Adrenal gland (tissue), 9 donors: ENCODE measurements at regions not wholly inside any gene's neighbourhood (a gene's known extent, or its start where the extent isn't known, plus 50 kb on each side); places are given as distances from the start of the nearest gene placed in this dataset.
A peak's percentile ranks its signal among the peaks of the same experiment; 100 is the strongest.
"Not testable (repeated sequence)": the region's sequence is repeated elsewhere in the genome, so short reads cannot be mapped to it uniquely, and the experiment has no call there.

Experiments
- DNase-seq, 7 donors: peaks; one replicate each; pipeline ENCODE4 v3.0.0-alpha.2; 2019 to 2020
- H3K27ac ChIP-seq, 5 donors: fragments of 200-600 bp; sonication (generic) in 4 of 5; 1 replicate in 3 of 5; 2 replicates in 2 of 5; pipeline versions ENCODE4 v1.5.1 to v1.8.0; 2016 to 2020; ENCODE audit warnings: mild to moderate bottlenecking in 1 of 5
- H3K27me3 ChIP-seq: fragments of 200-600 bp; 2 replicates; pipeline ENCODE4 v1.8.0; 2021
- H3K36me3 ChIP-seq, 2 donors: fragments of 200-600 bp; replicated peaks in 1 of 2; 1 replicate in 1 of 2; 2 replicates in 1 of 2; pipeline versions ENCODE4 v1.5.1 to v1.8.0; 2018 to 2022
- H3K4me1 ChIP-seq, 2 donors: fragments of 200-600 bp; replicated peaks in 1 of 2; 1 replicate in 1 of 2; 2 replicates in 1 of 2; pipeline versions ENCODE4 v1.5.1 to v1.8.0; 2018 to 2021
- H3K4me3 ChIP-seq, 4 donors: fragments of 200-600 bp; sonication (generic) in 3 of 4; one replicate each; pipeline ENCODE4 v1.5.1; 2016 to 2018
- H3K9me3 ChIP-seq, 3 donors: fragments of 200-600 bp; sonication (generic) in 1 of 3; replicated peaks in 1 of 3; 1 replicate in 2 of 3; 2 replicates in 1 of 3; pipeline versions ENCODE4 v1.5.1 to v1.8.0; 2016 to 2021
- CTCF ChIP-seq, 6 experiments: fragments of 450-650 bp in 4 of 6; fragments of 200-600 bp in 2 of 6; sonication (generic) in 1 of 6; IDR thresholded peaks; 1 replicate in 5 of 6; 2 replicates in 1 of 6; pipeline versions ENCODE4 v1.5.1 to v1.8.0; 2016 to 2021; ENCODE audit warnings: antibody characterized with exemption in 6 of 6, mild to moderate bottlenecking in 2 of 6, moderate library complexity in 1 of 6
- POLR2A ChIP-seq, 2 donors: fragments of 450-650 bp; IDR thresholded peaks; one replicate each; pipeline ENCODE4 v1.6.1; 2017; ENCODE audit warnings: antibody characterized with exemption in 2 of 2, mild to moderate bottlenecking in 2 of 2, moderate library complexity in 1 of 2
- WGBS, 4 donors: extraction: QIAGEN DNeasy Blood & Tissue Kit in 2 of 4; methylation state at CpG; one replicate each; pipeline versions ENCODE4 v1.1.5 to v1.1.7; 2013 to 2017; 5-methylcytosine and 5-hydroxymethylcytosine counted together
- intact Hi-C, 2 donors: fragments of 100-400 bp; cut with DNase I; formaldehyde crosslinking; loops; one replicate each; pipeline versions ENCODE4 v1.14.1 to v1.15.0; 2022 to 2023
- donor health status: healthy with polysubstance abuse.
- donor health status: Bipolar disorder and iron deficiency.
- donor health status: DM: yes; HTN: yes; CAD: no.
- donor health status: DM: no; HTN: no; CAD: no.
- donor health status: DM: no; HTN: no; CAD: no.

DNA sequence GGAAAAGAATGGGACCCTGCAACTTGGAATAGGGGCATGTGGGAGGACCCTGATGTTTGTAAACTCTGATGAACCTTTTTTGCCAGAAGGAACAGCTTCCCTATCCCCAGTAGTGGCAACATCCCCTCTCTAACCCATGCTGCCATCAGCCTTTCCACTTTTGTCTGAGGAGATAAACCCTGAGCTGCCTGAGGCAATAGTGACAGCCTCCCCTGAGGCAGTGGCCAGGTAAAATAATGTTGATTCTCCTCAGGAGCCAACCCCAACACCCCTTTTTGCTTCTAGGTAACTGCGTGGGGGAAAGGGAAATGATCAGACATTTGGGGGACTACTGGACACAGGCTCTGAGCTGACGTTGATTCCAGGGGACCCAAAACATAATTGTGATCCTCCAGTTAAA lies 106.8 kb upstream of the NPAS2 start:
- Histone ChIP-seq H3K27me3 (no peaks in the 10 kb centered on the region), H3K4me3 (no peak overlapping the region), H3K9me3 (no peaks in the 10 kb centered on the region), H3K4me1 (no peaks in the 10 kb centered on the region), H3K36me3 (no peaks in the 10 kb centered on the region), H3K27ac (no peak overlapping the region)
- intact Hi-C loops, result loop anchor here in 1 of 2 donors (10.0 kb wide), 1 partner anchor 88 kb away; no protein-coding TSS in a partner anchor
- WGBS, 4 donors, result 43 to 69% (median 56%) methylated on average over 2 of the region's 2 CpGs
- DNase-seq, result no peak
- no peak for TF ChIP-seq CTCF (IDR thresholded peaks at IDR 0.05)
- no peak for TF ChIP-seq POLR2A (IDR thresholded peaks at IDR 0.05)

DNA sequence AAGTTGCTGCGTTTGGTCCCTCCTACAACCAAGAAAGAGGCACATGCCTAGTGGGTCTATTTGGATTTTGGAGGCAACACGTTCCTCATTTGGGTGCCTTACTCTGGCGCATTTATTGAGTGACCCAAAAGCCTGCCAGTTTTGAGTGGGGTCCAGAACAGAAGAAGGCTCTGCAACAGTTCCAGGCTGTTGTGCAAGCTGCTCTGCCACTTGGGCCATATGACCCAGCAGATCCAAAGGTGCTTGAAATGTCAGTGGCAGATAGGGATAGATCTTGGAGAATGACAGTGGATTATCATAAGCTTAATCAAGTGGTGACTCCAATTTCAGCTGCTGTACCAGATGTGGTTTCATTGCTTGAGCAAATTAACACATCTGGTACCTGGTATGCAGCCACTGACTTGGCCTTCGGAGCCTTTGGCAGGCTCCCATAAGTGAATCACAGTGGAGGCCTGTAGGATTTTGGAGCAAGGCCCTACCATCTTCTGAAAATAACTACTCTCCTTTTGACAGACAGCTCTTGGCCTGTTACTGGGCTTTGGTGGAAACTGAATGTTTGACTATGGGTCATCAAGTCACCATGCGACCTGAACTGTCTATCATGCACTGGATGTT lies 105.4 kb upstream of the NPAS2 start:
- not testable (repeated sequence) for H3K4me1 ChIP-seq, H3K9me3 ChIP-seq, H3K27ac ChIP-seq, H3K36me3 ChIP-seq, H3K4me3 ChIP-seq, H3K27me3 ChIP-seq
- peak in 3 of 7 donors; percentile 21 to 39 (median 25) for DNase-seq
- WGBS, 4 donors, result 76 to 78% (median 77%) methylated on average over 4 to 5 of the region's 5 CpGs
- intact Hi-C loops, result loop anchor here in 1 of 2 donors (10.0 kb wide), 1 partner anchor 90 kb away; no protein-coding TSS in a partner anchor

DNA sequence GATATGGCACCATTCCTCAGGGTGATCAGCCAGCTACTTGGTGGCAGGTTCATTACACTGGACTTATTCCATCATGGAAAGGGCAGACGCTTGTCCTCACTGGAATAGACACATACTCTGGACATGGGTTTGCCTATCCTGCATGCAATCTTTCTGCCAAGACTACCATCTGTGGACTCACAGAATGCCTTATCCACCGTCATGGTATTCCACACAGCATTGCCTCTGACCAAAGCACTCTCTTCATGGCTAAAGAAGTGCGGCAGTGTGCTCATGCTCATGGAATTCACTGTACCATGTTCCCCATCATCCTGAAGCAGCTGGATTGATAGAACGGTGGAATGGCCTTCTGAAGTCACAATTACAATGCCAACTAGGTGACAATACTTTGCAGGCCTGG lies 104.1 kb upstream of the NPAS2 start:
- H3K27ac ChIP-seq, H3K27me3 ChIP-seq, H3K4me3 ChIP-seq, H3K4me1 ChIP-seq, H3K36me3 ChIP-seq, DNase-seq, H3K9me3 ChIP-seq: not testable (repeated sequence)
- WGBS, 4 donors, result 85 to 96% (median 89%) methylated on average over 3 to 4 of the region's 4 CpGs
- intact Hi-C loops, result loop anchor here in 1 of 2 donors (10.0 kb wide), 1 partner anchor 91 kb away; no protein-coding TSS in a partner anchor

GRCh38 chr2:100716581-100716980 lies 103.4 kb upstream of the NPAS2 start:
- Histone ChIP-seq H3K9me3 (no peaks in the 10 kb centered on the region), H3K4me3 (no peak overlapping the region), H3K27me3 (no peaks in the 10 kb centered on the region), H3K4me1 (no peaks in the 10 kb centered on the region), H3K36me3 (no peaks in the 10 kb centered on the region), H3K27ac (no peak overlapping the region)
- WGBS, 4 donors, result 77 to 84% (median 80%) methylated on average over 2 of the region's 2 CpGs
- TF ChIP-seq POLR2A (IDR thresholded peaks at IDR 0.05) (no peak), CTCF (IDR thresholded peaks at IDR 0.05) (no peak)
- DNase-seq, result no peak
- intact Hi-C loops, result loop anchor here in 1 of 2 donors (10.0 kb wide), 1 partner anchor 92 kb away; no protein-coding TSS in a partner anchor

- Histone ChIP-seq H3K36me3 (no peaks in the 10 kb centered on the region), H3K4me3 (no peak overlapping the region), H3K27me3 (no peaks in the 10 kb centered on the region), H3K9me3 (no peaks in the 10 kb centered on the region), H3K27ac (no peak overlapping the region), H3K4me1 (no peaks in the 10 kb centered on the region)
- no peak for TF ChIP-seq POLR2A (IDR thresholded peaks at IDR 0.05)
- TF ChIP-seq CTCF (IDR thresholded peaks at IDR 0.05), result no peak
- WGBS, 4 donors, result 55 to 79% (median 67%) methylated on average over 3 of the region's 3 CpGs
- intact Hi-C loops, result loop anchor here in 1 of 2 donors (10.0 kb wide), 1 partner anchor 93 kb away; no protein-coding TSS in a partner anchor
- DNase-seq, result no peak
Observed at GRCh38 chr2:100718065-100718629, 101.8 kb upstream of the NPAS2 start.
